Smooth muscle cell (in vitro differentiated cells): ENCODE measurements at regions not wholly inside any gene's neighbourhood (a gene's known extent, or its start where the extent isn't known, plus 50 kb on each side); places are given as distances from the start of the nearest gene placed in this dataset.
"Not testable (repeated sequence)": the region's sequence is repeated elsewhere in the genome, so short reads cannot be mapped to it uniquely, and the experiment has no call there.

Experiments used
- DNase-seq: peaks from one replicate; lab custom pipeline; 2025; ENCODE audit not compliant: unreplicated experiment; lab: John Stamatoyannopoulos, UW
- H2AFZ ChIP-seq: fragments of 200-600 bp; sonication (generic); 2 replicates; pipeline ENCODE4 v1.6.0; 2016; ENCODE audit warnings: antibody characterized with exemption, low read depth, mild to moderate bottlenecking
- H3F3A ChIP-seq: fragments of 200-600 bp; sonication (generic); 2 replicates; pipeline ENCODE4 v1.6.0; 2017; ENCODE audit warnings: antibody characterized with exemption, low read depth
- H3K27ac ChIP-seq: fragments of 200-600 bp; sonication (generic); 2 replicates; pipeline ENCODE4 v1.5.1; 2016; ENCODE audit warnings: low read depth, mild to moderate bottlenecking
- H3K27me3 ChIP-seq: fragments of 200-600 bp; sonication (generic); 2 replicates; pipeline ENCODE4 v1.6.1; 2016; ENCODE audit warnings: low read depth, mild to moderate bottlenecking
- H3K36me3 ChIP-seq: fragments of 200-600 bp; sonication (generic); 2 replicates; pipeline ENCODE4 v1.5.1; 2016; ENCODE audit warnings: low read depth
- H3K4me1 ChIP-seq: fragments of 200-600 bp; sonication (generic); 2 replicates; pipeline ENCODE4 v1.5.1; 2016; ENCODE audit warnings: low read depth
- H3K4me2 ChIP-seq: fragments of 200-600 bp; sonication (generic); 2 replicates; pipeline ENCODE4 v1.6.0; 2016; ENCODE audit warnings: mild to moderate bottlenecking
- H3K4me3 ChIP-seq: fragments of 200-600 bp; sonication (generic); 2 replicates; pipeline ENCODE4 v1.5.1; 2016; ENCODE audit warnings: mild to moderate bottlenecking
- H3K79me2 ChIP-seq: fragments of 200-600 bp; sonication (generic); 2 replicates; pipeline ENCODE4 v1.6.0; 2016; ENCODE audit warnings: low read depth, mild to moderate bottlenecking
- H3K9ac ChIP-seq: fragments of 200-600 bp; sonication (generic); 2 replicates; pipeline ENCODE4 v1.6.0; 2016; ENCODE audit warnings: low read depth
- H3K9me3 ChIP-seq: fragments of 200-600 bp; sonication (generic); replicated peaks from 2 replicates; pipeline ENCODE4 v1.5.1; 2016; ENCODE audit warnings: low read depth
- H4K20me1 ChIP-seq: fragments of 200-600 bp; sonication (generic); 2 replicates; pipeline ENCODE4 v1.6.0; 2016; ENCODE audit warnings: low read depth
- CTCF ChIP-seq: fragments of 200-600 bp; sonication (generic); IDR thresholded peaks from 2 replicates; pipeline ENCODE4 v1.5.1; 2017; ENCODE audit warnings: borderline replicate concordance, mild to moderate bottlenecking, antibody characterized with exemption; ENCODE audit not compliant: insufficient read depth, poor library complexity, severe bottlenecking
- WGBS: methylation state at CpG from one replicate; pipeline ENCODE4 v1.1.7; 2016; ENCODE audit warnings: low lambda C conversion rate; 5-methylcytosine and 5-hydroxymethylcytosine counted together

- Histone ChIP-seq H3K4me2 (no peak overlapping the region), H3K9ac (no peak overlapping the region), H3K4me3 (no peak overlapping the region), H3K27me3 (no peaks in the 10 kb centered on the region), H3K27ac (no peak overlapping the region), H3K36me3 (no peaks in the 10 kb centered on the region), H4K20me1 (no peaks in the 10 kb centered on the region), H3K79me2 (no peaks in the 10 kb centered on the region), H3F3A (no peaks in the 10 kb centered on the region), H3K4me1 (no peaks in the 10 kb centered on the region), H3K9me3 (no peaks in the 10 kb centered on the region), H2AFZ (no peak overlapping the region)
- no peak for DNase-seq
- no peak for TF ChIP-seq CTCF
- 77% methylated on average over 5 of the region's 5 CpGs for WGBS
Measured at GRCh38 chr12:93006471-93007208, 77.5 kb upstream of the EEA1 start.

GRCh38 chr12:93007544-93007943 is 78.4 kb upstream of the EEA1 start:
- Histone ChIP-seq H3K27me3 (no peaks in the 10 kb centered on the region), H4K20me1 (no peaks in the 10 kb centered on the region), H3K9ac (no peak overlapping the region), H3K4me2 (no peak overlapping the region), H3K4me3 (no peak overlapping the region), H2AFZ (no peak overlapping the region), H3K9me3 (no peaks in the 10 kb centered on the region), H3K36me3 (no peaks in the 10 kb centered on the region), H3K4me1 (no peaks in the 10 kb centered on the region), H3F3A (no peaks in the 10 kb centered on the region), H3K79me2 (no peaks in the 10 kb centered on the region), H3K27ac (no peak overlapping the region)
- no peak for TF ChIP-seq CTCF
- 62% methylated on average over 4 of the region's 4 CpGs for WGBS
- DNase-seq = no peak

- Histone ChIP-seq H3K36me3 (no peaks in the 10 kb centered on the region), H3K27me3 (no peaks in the 10 kb centered on the region), H3K4me1 (no peaks in the 10 kb centered on the region), H3K4me2 (no peak overlapping the region), H3K4me3 (no peak overlapping the region), H3K27ac (no peak overlapping the region), H4K20me1 (no peaks in the 10 kb centered on the region), H3K79me2 (no peaks in the 10 kb centered on the region), H3K9ac (no peak overlapping the region), H2AFZ (no peak overlapping the region), H3F3A (no peaks in the 10 kb centered on the region), H3K9me3 (no peaks in the 10 kb centered on the region)
- no peak for TF ChIP-seq CTCF
- WGBS = 87% methylated on average over 3 of the region's 3 CpGs
- DNase-seq = no peak
Measured at GRCh38 chr12:93008044-93008778, 79.1 kb upstream of the EEA1 start.

GRCh38 chr12:93008880-93009279 is 79.8 kb upstream of the EEA1 start:
- H3K79me2 ChIP-seq, H3K9ac ChIP-seq, H3K4me3 ChIP-seq, H3K27ac ChIP-seq, H4K20me1 ChIP-seq, H3K27me3 ChIP-seq, DNase-seq, H2AFZ ChIP-seq, H3K4me1 ChIP-seq, H3K4me2 ChIP-seq, H3K9me3 ChIP-seq, H3F3A ChIP-seq, H3K36me3 ChIP-seq: not testable (repeated sequence)
- 95% methylated on average over 7 of the region's 7 CpGs for WGBS
